ENCODE measurements at regions not wholly inside any gene's neighbourhood (a gene's known extent, or its start where the extent isn't known, plus 50 kb on each side); places are given as distances from the start of the nearest gene placed in this dataset.

DNA sequence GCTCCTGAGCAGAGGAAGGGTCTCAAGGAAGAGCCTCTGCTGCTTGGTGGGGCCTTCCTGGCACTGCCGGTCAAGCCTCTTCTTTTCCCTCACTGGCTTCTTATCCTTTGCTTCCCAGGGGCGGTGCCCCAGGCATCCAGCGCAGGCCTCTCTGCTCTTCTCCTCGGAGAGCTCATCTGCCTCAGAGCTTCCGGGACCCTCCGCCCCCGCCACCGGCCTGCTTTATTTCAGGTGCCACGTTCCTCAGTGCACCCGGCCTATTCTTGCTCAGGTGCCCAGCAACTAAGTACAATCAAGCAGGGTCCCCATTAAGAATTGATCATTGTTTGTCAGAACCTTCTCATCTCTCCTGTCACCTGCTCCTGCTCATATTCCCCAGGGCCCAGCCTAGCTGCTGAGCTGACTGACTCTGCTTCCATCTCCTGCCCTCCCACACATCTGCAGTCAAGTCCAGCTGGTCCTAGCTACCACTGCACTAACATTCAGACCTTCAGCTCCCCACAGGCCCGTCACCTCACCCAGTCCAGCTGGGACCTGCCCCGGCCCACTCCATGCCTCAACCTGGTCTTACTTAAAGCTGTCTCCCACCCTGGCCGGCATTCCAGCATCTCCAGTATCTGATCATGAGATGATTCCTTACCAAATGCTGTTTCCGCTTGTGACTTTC, 114.3 kb upstream of the BOD1 start:
- H3K4me3 ChIP-seq (replicated peaks; ENCODE audit: low read depth, low read length): no peak overlapping the region
- DNase-seq (ENCODE audit: low read depth): no peak
- TF ChIP-seq, protein P1, sequence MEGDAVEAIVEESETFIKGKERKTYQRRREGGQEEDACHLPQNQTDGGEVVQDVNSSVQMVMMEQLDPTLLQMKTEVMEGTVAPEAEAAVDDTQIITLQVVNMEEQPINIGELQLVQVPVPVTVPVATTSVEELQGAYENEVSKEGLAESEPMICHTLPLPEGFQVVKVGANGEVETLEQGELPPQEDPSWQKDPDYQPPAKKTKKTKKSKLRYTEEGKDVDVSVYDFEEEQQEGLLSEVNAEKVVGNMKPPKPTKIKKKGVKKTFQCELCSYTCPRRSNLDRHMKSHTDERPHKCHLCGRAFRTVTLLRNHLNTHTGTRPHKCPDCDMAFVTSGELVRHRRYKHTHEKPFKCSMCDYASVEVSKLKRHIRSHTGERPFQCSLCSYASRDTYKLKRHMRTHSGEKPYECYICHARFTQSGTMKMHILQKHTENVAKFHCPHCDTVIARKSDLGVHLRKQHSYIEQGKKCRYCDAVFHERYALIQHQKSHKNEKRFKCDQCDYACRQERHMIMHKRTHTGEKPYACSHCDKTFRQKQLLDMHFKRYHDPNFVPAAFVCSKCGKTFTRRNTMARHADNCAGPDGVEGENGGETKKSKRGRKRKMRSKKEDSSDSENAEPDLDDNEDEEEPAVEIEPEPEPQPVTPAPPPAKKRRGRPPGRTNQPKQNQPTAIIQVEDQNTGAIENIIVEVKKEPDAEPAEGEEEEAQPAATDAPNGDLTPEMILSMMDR (IDR thresholded peaks at IDR 0.05; ENCODE audit: low read length, missing control alignments): no peak

DNA sequence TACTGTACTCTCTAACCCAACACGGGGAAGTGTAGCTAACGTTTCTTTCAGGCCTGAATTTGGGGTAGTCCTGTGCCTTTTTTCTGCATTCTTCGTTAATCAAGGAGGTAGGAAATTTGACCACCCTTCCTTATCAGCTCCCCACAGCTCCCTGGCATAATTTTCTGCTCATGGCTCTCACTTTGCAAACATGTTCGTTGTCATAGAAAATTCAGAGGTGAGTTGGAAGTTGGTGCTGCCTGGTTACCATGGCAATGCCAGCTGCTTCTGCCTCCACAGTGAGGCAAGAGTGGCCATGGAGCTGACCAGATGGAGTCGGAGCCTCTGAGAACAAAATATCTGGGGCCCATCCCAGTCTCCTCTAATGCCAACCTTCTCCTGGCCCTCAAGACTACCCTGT, 116.6 kb upstream of the BOD1 start:
- DNase-seq (ENCODE audit: low read depth): no peak
- no peak overlapping the region for H3K4me3 ChIP-seq (replicated peaks; ENCODE audit: low read depth, low read length)
- TF ChIP-seq, protein P1 (IDR thresholded peaks at IDR 0.05; ENCODE audit: low read length, missing control alignments): no peak

DNA sequence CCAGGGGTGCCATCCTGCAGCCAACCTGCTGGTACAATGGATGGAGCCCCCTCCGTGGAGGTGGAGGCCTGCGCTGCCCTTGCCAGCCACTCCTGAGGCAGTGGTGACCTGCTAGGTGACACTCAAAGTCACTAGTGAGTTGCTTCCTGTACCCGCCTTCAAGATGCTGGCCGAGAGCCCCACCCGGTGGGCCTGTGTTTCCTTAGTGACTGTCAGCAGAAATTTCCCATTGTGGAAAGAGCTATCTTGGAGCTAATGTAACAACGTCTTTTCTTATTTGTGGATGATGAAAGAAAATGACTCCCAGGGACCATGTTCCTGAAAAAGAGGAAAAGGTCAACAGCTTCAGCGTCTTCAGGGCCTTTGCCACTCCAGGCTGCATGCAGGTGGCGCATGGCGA, 117.0 kb upstream of the BOD1 start:
- TF ChIP-seq, protein P1 (IDR thresholded peaks at IDR 0.05; ENCODE audit: low read length, missing control alignments): no peak
- DNase-seq (ENCODE audit: low read depth): no peak
- no peak overlapping the region for H3K4me3 ChIP-seq (replicated peaks; ENCODE audit: low read depth, low read length)

DNA sequence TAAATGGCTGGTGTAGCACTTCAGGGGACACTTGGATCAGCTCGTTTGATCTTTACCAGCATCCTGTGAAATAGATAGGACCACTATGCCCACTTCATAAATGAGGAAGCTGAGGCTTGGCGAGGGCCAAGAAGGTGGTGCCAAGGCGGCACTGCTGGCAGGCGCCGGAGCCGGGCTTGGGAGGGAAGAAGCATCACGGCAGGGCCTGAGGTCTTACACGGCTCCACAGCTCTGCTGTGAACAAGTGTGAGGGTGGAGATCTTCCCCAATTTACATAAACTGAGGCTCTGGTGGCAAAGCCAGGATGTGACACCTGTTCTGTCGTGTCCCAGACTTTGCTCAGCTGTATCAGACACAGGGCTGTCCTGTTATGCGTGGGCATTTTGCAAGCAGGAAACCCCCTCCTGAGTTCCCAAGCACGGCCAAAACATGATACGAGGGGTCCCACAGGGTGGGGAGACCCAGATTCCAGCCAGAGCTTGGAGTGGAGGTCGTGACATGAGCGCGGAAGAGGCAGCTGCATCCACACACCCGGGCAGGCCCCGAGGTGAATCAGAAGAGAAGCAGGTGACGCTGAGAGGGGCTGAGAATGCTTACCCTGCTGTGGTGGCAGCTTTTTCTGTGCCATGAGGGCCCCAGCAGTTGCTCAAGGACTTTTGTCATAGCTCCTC, 117.5 kb upstream of the BOD1 start:
- H3K4me3 ChIP-seq (replicated peaks; ENCODE audit: low read depth, low read length): no peak overlapping the region
- TF ChIP-seq, protein P1 (IDR thresholded peaks at IDR 0.05; ENCODE audit: low read length, missing control alignments): no peak
- no peak for DNase-seq (ENCODE audit: low read depth)

DNA sequence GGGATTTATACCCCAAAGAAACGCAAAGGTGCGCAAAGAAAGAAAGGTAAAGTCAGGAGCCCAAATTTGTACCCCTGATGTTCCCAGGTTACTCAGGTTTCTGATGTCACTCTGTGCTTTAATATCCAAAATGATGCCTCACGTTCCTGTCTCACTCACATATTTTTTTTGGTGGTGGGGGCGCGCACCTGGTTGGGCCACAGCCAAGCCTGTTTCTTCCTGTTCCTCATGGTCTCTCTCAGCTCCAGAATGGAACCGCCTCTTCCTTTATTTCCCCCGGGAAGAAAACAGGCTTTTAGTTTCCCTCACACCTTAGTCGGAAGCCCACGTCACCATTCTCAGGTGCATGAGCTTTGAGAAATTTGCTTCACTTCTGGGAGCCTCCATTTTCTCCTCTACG, 118.3 kb upstream of the BOD1 start:
- DNase-seq (ENCODE audit: low read depth): no peak
- TF ChIP-seq, protein P1 (IDR thresholded peaks at IDR 0.05; ENCODE audit: low read length, missing control alignments): no peak
- H3K4me3 ChIP-seq (replicated peaks; ENCODE audit: low read depth, low read length): no peak overlapping the region

DNA sequence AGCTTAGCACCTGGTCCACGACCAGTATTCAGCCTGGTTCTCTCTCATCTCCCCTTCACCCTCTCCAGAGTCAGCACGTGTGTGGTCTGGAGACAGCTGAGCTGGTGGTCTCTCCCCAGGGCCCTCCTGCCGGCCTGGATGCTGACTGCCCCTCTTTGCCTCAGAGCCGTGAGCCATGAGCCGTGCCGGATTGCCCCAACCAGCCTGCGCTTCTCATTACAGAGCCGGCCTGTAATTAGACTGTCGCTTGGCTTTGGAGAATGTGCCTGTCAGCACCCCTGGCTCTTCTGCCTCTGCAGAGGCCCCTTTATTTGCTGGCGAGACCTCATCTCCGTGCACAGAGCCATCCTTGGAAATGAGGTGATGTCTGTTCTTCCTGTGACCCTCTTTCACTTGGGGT, 118.7 kb upstream of the BOD1 start:
- no peak overlapping the region for H3K4me3 ChIP-seq (replicated peaks; ENCODE audit: low read depth, low read length)
- DNase-seq (ENCODE audit: low read depth): no peak
- TF ChIP-seq, protein P1 (IDR thresholded peaks at IDR 0.05; ENCODE audit: low read length, missing control alignments): no peak

DNA sequence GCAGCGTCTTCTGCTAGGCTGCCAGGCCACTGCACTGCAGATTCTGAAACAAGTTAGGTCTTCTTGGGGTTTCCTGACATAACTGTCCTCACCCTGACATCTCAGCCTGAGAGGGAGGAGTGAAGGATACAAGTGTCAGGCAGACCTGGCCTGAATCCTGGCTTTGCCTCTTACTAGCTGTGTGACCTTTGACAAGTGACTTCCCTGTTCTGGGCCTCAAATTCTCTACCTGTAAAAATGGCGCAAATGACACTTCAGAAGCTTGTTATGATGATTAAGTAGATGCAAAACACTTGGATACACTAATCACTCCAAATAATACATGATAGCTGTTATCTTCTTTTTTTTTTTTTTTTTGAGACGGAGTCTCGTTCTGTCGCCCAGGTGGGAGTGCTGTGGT, 119.2 kb upstream of the BOD1 start:
- no peak for DNase-seq (ENCODE audit: low read depth)
- no peak overlapping the region for H3K4me3 ChIP-seq (replicated peaks; ENCODE audit: low read depth, low read length)
- TF ChIP-seq, protein P1 (IDR thresholded peaks at IDR 0.05; ENCODE audit: low read length, missing control alignments): no peak
